GM23338 (cell line): ENCODE measurements at regions not wholly inside any gene's neighbourhood (a gene's known extent, or its start where the extent isn't known, plus 50 kb on each side); places are given as distances from the start of the nearest gene placed in this dataset.
A peak's percentile ranks its signal among the peaks of the same experiment; 100 is the strongest.

ENCODE experiments used
- ATAC-seq: fragments of 200-7000 bp; cut with Tn5 transposase; 3 replicates; pipeline ENCODE4 v1.9.1; 2020
- DNase-seq: peaks from one replicate; pipeline ENCODE4 v3.0.0-alpha.2; 2015; ENCODE audit warnings: low spot score
- H2AFZ ChIP-seq: fragments of 200-600 bp; sonication (generic); 2 replicates; pipeline ENCODE4 v1.8.0; 2016; ENCODE audit warnings: antibody characterized with exemption, mild to moderate bottlenecking, moderate library complexity
- H3F3A ChIP-seq: fragments of 200-600 bp; sonication (generic); replicated peaks from 2 replicates; pipeline ENCODE4 v1.8.0; 2017; ENCODE audit warnings: antibody characterized with exemption, mixed run types, low read depth
- H3K27ac ChIP-seq: fragments of 200-600 bp; sonication (generic); 2 replicates; pipeline ENCODE4 v1.6.1; 2016; ENCODE audit warnings: low read depth
- H3K27me3 ChIP-seq: fragments of 200-600 bp; sonication (generic); 2 replicates; pipeline ENCODE4 v1.8.0; 2016; ENCODE audit warnings: mild to moderate bottlenecking, mixed run types, moderate library complexity; ENCODE audit not compliant: insufficient read depth
- H3K36me3 ChIP-seq: fragments of 200-600 bp; sonication (generic); 2 replicates; pipeline ENCODE4 v1.8.0; 2016; ENCODE audit warnings: mild to moderate bottlenecking; ENCODE audit not compliant: insufficient read depth
- H3K4me1 ChIP-seq: fragments of 200-600 bp; sonication (generic); 2 replicates; pipeline ENCODE4 v1.8.0; 2016; ENCODE audit warnings: mild to moderate bottlenecking, moderate library complexity; ENCODE audit not compliant: insufficient read depth
- H3K4me2 ChIP-seq: fragments of 200-600 bp; sonication (generic); 2 replicates; pipeline ENCODE4 v1.7.1; 2017; ENCODE audit warnings: mixed run types
- H3K4me3 ChIP-seq: fragments of 200-600 bp; sonication (generic); 2 replicates; pipeline ENCODE4 v1.6.1; 2016; ENCODE audit warnings: mixed run types
- H3K79me2 ChIP-seq: fragments of 200-600 bp; sonication (generic); replicated peaks from 2 replicates; pipeline ENCODE4 v1.8.0; 2017; ENCODE audit warnings: mild to moderate bottlenecking; ENCODE audit not compliant: insufficient read depth
- H3K9me2 ChIP-seq: fragments of 200-600 bp; sonication (generic); 2 replicates; pipeline ENCODE4 v1.8.0; 2017; ENCODE audit not compliant: insufficient read depth
- H4K20me1 ChIP-seq: fragments of 200-600 bp; sonication (generic); replicated peaks from 2 replicates; pipeline ENCODE4 v1.8.0; 2017; ENCODE audit warnings: mild to moderate bottlenecking; ENCODE audit not compliant: insufficient read depth
- H3K27ac Mint-ChIP-seq: 2 replicates; pipeline ENCODE4 v1.8.0; 2020; ENCODE audit warnings: inconsistent platforms, mild to moderate bottlenecking, moderate library complexity, mixed read lengths
- H3K27me3 Mint-ChIP-seq: 3 replicates; pipeline ENCODE4 v1.8.0; 2022; ENCODE audit warnings: low read depth, mild to moderate bottlenecking, moderate library complexity, mixed read lengths, inconsistent platforms; ENCODE audit not compliant: insufficient read depth, poor library complexity
- H3K36me3 Mint-ChIP-seq: 3 replicates; pipeline ENCODE4 v1.8.0; 2021; ENCODE audit warnings: low read depth, mild to moderate bottlenecking, inconsistent platforms, moderate library complexity, mixed read lengths
- H3K4me1 Mint-ChIP-seq: 3 replicates; pipeline ENCODE4 v1.8.0; 2020; ENCODE audit warnings: mild to moderate bottlenecking, inconsistent platforms, mixed read lengths
- H3K4me3 Mint-ChIP-seq: 3 replicates; pipeline ENCODE4 v1.8.0; 2021; ENCODE audit warnings: moderate library complexity, mild to moderate bottlenecking, inconsistent platforms, mixed read lengths
- H3K9me3 Mint-ChIP-seq: 3 replicates; pipeline ENCODE4 v1.8.0; 2020; ENCODE audit warnings: moderate library complexity, mild to moderate bottlenecking, inconsistent platforms, mixed read lengths
- CREB1 ChIP-seq: fragments of 250-450 bp; sonication (Bioruptor Pico); IDR thresholded peaks from 2 replicates; pipeline ENCODE4 v1.5.0; 2020; ENCODE audit warnings: low read depth, mild to moderate bottlenecking, moderate library complexity
- EZH2 ChIP-seq: fragments of 200-600 bp; sonication (generic); IDR thresholded peaks from one replicate; pipeline ENCODE4 v1.8.0; 2017; ENCODE audit warnings: antibody characterized with exemption, mild to moderate bottlenecking, low read depth; ENCODE audit not compliant: unreplicated experiment
- EZH2phosphoT487 ChIP-seq: fragments of 200-600 bp; sonication (generic); IDR thresholded peaks from one replicate; pipeline ENCODE4 v1.8.1; 2018; ENCODE audit warnings: antibody characterized with exemption; ENCODE audit not compliant: unreplicated experiment
- JUNB ChIP-seq: IDR thresholded peaks from one replicate; pipeline ENCODE4 v1.6.1; 2016; ENCODE audit warnings: antibody characterized with exemption; ENCODE audit not compliant: unreplicated experiment
- NANOG ChIP-seq: IDR thresholded peaks from 2 replicates; pipeline ENCODE4 v1.6.1; 2016; ENCODE audit warnings: antibody characterized with exemption, borderline replicate concordance
- POLR2AphosphoS5 ChIP-seq: IDR thresholded peaks from 2 replicates; pipeline ENCODE4 v1.6.1; 2016; ENCODE audit warnings: antibody characterized with exemption, low read depth
- STAT1 ChIP-seq: IDR thresholded peaks from one replicate; pipeline ENCODE4 v1.6.1; 2016; ENCODE audit warnings: antibody characterized with exemption; ENCODE audit not compliant: unreplicated experiment
- ZNF114 ChIP-seq: fragments of 250-450 bp; sonication (Bioruptor Pico); IDR thresholded peaks from 2 replicates; pipeline ENCODE4 v1.5.0; 2020; ENCODE audit warnings: mild to moderate bottlenecking, moderate library complexity
- ZNF331 ChIP-seq: fragments of 250-450 bp; sonication (Bioruptor Pico); IDR thresholded peaks from 2 replicates; pipeline ENCODE4 v1.5.0; 2020; ENCODE audit warnings: low read depth, mild to moderate bottlenecking, moderate library complexity
- TF ChIP-seq, protein P1 (sequence below), 2 experiments: fragments of 200-600 bp in 1 of 2; sonication (generic) in 1 of 2; conservative IDR thresholded peaks; 2 replicates each; pipeline versions ENCODE4 v1.5.1 to v1.6.1; 2016 to 2017; ENCODE audit warnings: antibody characterized with exemption in 2 of 2, low read depth in 2 of 2, mild to moderate bottlenecking in 2 of 2, moderate library complexity in 1 of 2
- TF ChIP-seq, protein P2 (sequence below): IDR thresholded peaks from 2 replicates; pipeline ENCODE4 v1.6.1; 2016; ENCODE audit warnings: antibody characterized with exemption
- TF ChIP-seq, protein P3 (sequence below): IDR thresholded peaks from one replicate; pipeline ENCODE4 v1.6.1; 2018; ENCODE audit warnings: antibody characterized with exemption; ENCODE audit not compliant: unreplicated experiment
- TF ChIP-seq, protein P4 (sequence below): fragments of 250-450 bp; sonication (Bioruptor Pico); IDR thresholded peaks from 2 replicates; pipeline ENCODE4 v1.5.0; 2020; ENCODE audit warnings: mild to moderate bottlenecking, moderate library complexity

DNA sequence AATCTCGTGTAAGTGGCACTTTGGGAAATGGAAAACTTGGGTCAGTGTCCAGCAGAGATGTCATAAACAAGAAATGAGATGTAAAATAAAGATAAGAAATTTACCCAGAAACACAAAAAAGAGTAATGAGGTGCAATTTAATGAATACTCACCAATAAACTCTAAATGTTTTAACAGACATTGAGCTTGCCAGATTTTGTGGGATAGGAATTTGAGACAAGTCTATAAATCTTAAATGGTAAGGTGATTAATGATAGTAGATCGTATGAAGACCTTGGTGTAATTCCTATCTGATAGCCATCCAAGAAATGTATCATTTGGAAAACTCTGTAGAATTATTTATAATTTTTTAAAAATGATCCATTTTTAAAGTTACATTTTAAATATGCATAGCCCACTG, 682.4 kb downstream of the MAT2B start:
- Mint-ChIP-seq H3K4me1 (peaks cover 32% of the 10 kb centered on the region), H3K4me3 (no peak overlapping the region), H3K36me3 (no peaks in the 10 kb centered on the region), H3K27me3 (no peaks in the 10 kb centered on the region), H3K27ac (peak overlapping the region; percentile 23; the same call in 1 of the 2 replicates), H3K9me3 (no peaks in the 10 kb centered on the region)
- H3K4me2 ChIP-seq = peak overlapping the region; percentile 59
- DNase-seq (no peak), ATAC-seq (no peak)
- no peak overlapping the region for H2AFZ ChIP-seq
- no peak overlapping the region for H3K4me3 ChIP-seq
- H3F3A ChIP-seq = no peaks in the 10 kb centered on the region
- H3K79me2 ChIP-seq = no peaks in the 10 kb centered on the region
- no peaks in the 10 kb centered on the region for H3K9me2 ChIP-seq
- no peaks in the 10 kb centered on the region for H3K36me3 ChIP-seq
- no peaks in the 10 kb centered on the region for H3K27me3 ChIP-seq
- peaks cover 25% of the 10 kb centered on the region for H3K4me1 ChIP-seq
- TF ChIP-seq POLR2AphosphoS5 = no peak
- TF ChIP-seq EZH2phosphoT487 = no peak
- TF ChIP-seq, protein P1, sequence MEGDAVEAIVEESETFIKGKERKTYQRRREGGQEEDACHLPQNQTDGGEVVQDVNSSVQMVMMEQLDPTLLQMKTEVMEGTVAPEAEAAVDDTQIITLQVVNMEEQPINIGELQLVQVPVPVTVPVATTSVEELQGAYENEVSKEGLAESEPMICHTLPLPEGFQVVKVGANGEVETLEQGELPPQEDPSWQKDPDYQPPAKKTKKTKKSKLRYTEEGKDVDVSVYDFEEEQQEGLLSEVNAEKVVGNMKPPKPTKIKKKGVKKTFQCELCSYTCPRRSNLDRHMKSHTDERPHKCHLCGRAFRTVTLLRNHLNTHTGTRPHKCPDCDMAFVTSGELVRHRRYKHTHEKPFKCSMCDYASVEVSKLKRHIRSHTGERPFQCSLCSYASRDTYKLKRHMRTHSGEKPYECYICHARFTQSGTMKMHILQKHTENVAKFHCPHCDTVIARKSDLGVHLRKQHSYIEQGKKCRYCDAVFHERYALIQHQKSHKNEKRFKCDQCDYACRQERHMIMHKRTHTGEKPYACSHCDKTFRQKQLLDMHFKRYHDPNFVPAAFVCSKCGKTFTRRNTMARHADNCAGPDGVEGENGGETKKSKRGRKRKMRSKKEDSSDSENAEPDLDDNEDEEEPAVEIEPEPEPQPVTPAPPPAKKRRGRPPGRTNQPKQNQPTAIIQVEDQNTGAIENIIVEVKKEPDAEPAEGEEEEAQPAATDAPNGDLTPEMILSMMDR (conservative IDR thresholded peaks at IDR 0.05; ENCODE audit: low read depth in 2 of 2) = no peak
- TF ChIP-seq JUNB = no peak
- TF ChIP-seq NANOG = no peak
- TF ChIP-seq, protein P2, sequence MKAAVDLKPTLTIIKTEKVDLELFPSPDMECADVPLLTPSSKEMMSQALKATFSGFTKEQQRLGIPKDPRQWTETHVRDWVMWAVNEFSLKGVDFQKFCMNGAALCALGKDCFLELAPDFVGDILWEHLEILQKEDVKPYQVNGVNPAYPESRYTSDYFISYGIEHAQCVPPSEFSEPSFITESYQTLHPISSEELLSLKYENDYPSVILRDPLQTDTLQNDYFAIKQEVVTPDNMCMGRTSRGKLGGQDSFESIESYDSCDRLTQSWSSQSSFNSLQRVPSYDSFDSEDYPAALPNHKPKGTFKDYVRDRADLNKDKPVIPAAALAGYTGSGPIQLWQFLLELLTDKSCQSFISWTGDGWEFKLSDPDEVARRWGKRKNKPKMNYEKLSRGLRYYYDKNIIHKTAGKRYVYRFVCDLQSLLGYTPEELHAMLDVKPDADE = no peak
- TF ChIP-seq, protein P3, sequence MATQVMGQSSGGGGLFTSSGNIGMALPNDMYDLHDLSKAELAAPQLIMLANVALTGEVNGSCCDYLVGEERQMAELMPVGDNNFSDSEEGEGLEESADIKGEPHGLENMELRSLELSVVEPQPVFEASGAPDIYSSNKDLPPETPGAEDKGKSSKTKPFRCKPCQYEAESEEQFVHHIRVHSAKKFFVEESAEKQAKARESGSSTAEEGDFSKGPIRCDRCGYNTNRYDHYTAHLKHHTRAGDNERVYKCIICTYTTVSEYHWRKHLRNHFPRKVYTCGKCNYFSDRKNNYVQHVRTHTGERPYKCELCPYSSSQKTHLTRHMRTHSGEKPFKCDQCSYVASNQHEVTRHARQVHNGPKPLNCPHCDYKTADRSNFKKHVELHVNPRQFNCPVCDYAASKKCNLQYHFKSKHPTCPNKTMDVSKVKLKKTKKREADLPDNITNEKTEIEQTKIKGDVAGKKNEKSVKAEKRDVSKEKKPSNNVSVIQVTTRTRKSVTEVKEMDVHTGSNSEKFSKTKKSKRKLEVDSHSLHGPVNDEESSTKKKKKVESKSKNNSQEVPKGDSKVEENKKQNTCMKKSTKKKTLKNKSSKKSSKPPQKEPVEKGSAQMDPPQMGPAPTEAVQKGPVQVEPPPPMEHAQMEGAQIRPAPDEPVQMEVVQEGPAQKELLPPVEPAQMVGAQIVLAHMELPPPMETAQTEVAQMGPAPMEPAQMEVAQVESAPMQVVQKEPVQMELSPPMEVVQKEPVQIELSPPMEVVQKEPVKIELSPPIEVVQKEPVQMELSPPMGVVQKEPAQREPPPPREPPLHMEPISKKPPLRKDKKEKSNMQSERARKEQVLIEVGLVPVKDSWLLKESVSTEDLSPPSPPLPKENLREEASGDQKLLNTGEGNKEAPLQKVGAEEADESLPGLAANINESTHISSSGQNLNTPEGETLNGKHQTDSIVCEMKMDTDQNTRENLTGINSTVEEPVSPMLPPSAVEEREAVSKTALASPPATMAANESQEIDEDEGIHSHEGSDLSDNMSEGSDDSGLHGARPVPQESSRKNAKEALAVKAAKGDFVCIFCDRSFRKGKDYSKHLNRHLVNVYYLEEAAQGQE = no peak
- no peak for TF ChIP-seq STAT1
- TF ChIP-seq EZH2 = no peak
- TF ChIP-seq CREB1 (CRISPR knock-in tag) = no peak
- no peak for TF ChIP-seq ZNF331 (CRISPR knock-in tag)
- TF ChIP-seq, protein P4, sequence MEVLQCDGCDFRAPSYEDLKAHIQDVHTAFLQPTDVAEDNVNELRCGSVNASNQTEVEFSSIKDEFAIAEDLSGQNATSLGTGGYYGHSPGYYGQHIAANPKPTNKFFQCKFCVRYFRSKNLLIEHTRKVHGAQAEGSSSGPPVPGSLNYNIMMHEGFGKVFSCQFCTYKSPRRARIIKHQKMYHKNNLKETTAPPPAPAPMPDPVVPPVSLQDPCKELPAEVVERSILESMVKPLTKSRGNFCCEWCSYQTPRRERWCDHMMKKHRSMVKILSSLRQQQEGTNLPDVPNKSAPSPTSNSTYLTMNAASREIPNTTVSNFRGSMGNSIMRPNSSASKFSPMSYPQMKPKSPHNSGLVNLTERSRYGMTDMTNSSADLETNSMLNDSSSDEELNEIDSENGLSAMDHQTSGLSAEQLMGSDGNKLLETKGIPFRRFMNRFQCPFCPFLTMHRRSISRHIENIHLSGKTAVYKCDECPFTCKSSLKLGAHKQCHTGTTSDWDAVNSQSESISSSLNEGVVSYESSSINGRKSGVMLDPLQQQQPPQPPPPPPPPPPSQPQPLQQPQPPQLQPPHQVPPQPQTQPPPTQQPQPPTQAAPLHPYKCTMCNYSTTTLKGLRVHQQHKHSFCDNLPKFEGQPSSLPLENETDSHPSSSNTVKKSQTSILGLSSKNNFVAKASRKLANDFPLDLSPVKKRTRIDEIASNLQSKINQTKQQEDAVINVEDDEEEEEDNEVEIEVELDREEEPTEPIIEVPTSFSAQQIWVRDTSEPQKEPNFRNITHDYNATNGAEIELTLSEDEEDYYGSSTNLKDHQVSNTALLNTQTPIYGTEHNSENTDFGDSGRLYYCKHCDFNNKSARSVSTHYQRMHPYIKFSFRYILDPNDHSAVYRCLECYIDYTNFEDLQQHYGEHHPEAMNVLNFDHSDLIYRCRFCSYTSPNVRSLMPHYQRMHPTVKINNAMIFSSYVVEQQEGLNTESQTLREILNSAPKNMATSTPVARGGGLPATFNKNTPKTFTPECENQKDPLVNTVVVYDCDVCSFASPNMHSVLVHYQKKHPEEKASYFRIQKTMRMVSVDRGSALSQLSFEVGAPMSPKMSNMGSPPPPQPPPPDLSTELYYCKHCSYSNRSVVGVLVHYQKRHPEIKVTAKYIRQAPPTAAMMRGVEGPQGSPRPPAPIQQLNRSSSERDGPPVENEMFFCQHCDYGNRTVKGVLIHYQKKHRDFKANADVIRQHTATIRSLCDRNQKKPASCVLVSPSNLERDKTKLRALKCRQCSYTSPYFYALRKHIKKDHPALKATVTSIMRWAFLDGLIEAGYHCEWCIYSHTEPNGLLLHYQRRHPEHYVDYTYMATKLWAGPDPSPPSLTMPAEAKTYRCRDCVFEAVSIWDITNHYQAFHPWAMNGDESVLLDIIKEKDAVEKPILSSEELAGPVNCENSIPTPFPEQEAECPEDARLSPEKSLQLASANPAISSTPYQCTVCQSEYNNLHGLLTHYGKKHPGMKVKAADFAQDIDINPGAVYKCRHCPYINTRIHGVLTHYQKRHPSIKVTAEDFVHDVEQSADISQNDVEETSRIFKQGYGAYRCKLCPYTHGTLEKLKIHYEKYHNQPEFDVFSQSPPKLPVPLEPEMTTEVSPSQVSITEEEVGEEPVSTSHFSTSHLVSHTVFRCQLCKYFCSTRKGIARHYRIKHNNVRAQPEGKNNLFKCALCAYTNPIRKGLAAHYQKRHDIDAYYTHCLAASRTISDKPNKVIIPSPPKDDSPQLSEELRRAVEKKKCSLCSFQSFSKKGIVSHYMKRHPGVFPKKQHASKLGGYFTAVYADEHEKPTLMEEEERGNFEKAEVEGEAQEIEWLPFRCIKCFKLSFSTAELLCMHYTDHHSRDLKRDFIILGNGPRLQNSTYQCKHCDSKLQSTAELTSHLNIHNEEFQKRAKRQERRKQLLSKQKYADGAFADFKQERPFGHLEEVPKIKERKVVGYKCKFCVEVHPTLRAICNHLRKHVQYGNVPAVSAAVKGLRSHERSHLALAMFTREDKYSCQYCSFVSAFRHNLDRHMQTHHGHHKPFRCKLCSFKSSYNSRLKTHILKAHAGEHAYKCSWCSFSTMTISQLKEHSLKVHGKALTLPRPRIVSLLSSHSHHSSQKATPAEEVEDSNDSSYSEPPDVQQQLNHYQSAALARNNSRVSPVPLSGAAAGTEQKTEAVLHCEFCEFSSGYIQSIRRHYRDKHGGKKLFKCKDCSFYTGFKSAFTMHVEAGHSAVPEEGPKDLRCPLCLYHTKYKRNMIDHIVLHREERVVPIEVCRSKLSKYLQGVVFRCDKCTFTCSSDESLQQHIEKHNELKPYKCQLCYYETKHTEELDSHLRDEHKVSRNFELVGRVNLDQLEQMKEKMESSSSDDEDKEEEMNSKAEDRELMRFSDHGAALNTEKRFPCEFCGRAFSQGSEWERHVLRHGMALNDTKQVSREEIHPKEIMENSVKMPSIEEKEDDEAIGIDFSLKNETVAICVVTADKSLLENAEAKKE = no peak
- TF ChIP-seq ZNF114 (CRISPR knock-in tag) = no peak
- no peak overlapping the region for H3K27ac ChIP-seq
- H4K20me1 ChIP-seq = no peaks in the 10 kb centered on the region
